Gastroesophageal sphincter (tissue), 4 donors: ENCODE measurements at regions not wholly inside any gene's neighbourhood (a gene's known extent, or its start where the extent isn't known, plus 50 kb on each side); places are given as distances from the start of the nearest gene placed in this dataset.

Source experiments
- ATAC-seq: fragments of 150-250 bp; one replicate; pipeline ENCODE4 v1.9.1; 2016; ENCODE audit warnings: mild to moderate bottlenecking, moderate library complexity
- H3K27ac ChIP-seq, 4 donors: fragments of 200-600 bp; sonication (generic) in 3 of 4; 1 replicate in 3 of 4; 2 replicates in 1 of 4; pipeline ENCODE4 v1.5.1; 2016 to 2019
- H3K27me3 ChIP-seq: fragments of 200-600 bp; sonication (generic); one replicate; pipeline ENCODE4 v1.5.1; 2019
- H3K36me3 ChIP-seq, 2 donors: fragments of 200-600 bp; sonication (generic); one replicate each; pipeline ENCODE4 v1.5.1; 2019; ENCODE audit warnings: control low read depth in 1 of 2
- H3K4me1 ChIP-seq, 3 donors: fragments of 200-600 bp; sonication (generic); 1 replicate in 2 of 3; 2 replicates in 1 of 3; pipeline ENCODE4 v1.5.1; 2016 to 2019; ENCODE audit warnings: control low read depth in 2 of 3
- H3K4me3 ChIP-seq, 2 donors: fragments of 200-600 bp; sonication (generic); one replicate each; pipeline ENCODE4 v1.5.1; 2019; ENCODE audit warnings: mild to moderate bottlenecking in 1 of 2, moderate library complexity in 1 of 2
- H3K9me3 ChIP-seq, 3 donors: fragments of 200-600 bp; sonication (generic); one replicate each; pipeline ENCODE4 v1.5.1; 2017 to 2019; ENCODE audit warnings: control low read depth in 2 of 3
- CTCF ChIP-seq, 4 experiments: fragments of 200-600 bp in 2 of 4; fragments of 450-650 bp in 2 of 4; sonication (generic) in 1 of 4; IDR thresholded peaks; one replicate each; pipeline ENCODE4 v1.5.1; 2017 to 2019; ENCODE audit warnings: antibody characterized with exemption in 4 of 4, mild to moderate bottlenecking in 2 of 4, moderate library complexity in 2 of 4
- EP300 ChIP-seq: sonication (generic); formaldehyde crosslinking; IDR thresholded peaks from one replicate; pipeline ENCODE4 v1.6.1; 2017; ENCODE audit warnings: antibody characterized with exemption, mild to moderate bottlenecking
- POLR2A ChIP-seq, 2 donors: fragments of 450-650 bp; IDR thresholded peaks; one replicate each; pipeline ENCODE4 v1.6.1; 2017; ENCODE audit warnings: antibody characterized with exemption in 2 of 2, mild to moderate bottlenecking in 2 of 2, moderate library complexity in 1 of 2
- POLR2AphosphoS5 ChIP-seq: sonication (generic); formaldehyde crosslinking; IDR thresholded peaks from one replicate; pipeline ENCODE4 v1.6.1; 2017; ENCODE audit warnings: antibody characterized with exemption
- WGBS, 2 donors: methylation state at CpG; one replicate each; pipeline ENCODE4 v1.1.5; 2018; ENCODE audit warnings: low coverage in 1 of 2; 5-methylcytosine and 5-hydroxymethylcytosine counted together

- Histone ChIP-seq H3K9me3 (no peaks in the 10 kb centered on the region), H3K27ac (no peak overlapping the region), H3K36me3 (no peaks in the 10 kb centered on the region), H3K27me3 (no peaks in the 10 kb centered on the region), H3K4me3 (no peak overlapping the region), H3K4me1 (no peaks in the 10 kb centered on the region)
- 31 to 44% methylated on average over 4 of the region's 4 CpGs for WGBS, 2 donors
- ATAC-seq: no peak
- TF ChIP-seq POLR2A (IDR thresholded peaks at IDR 0.05) (no peak), EP300 (no peak), POLR2AphosphoS5 (no peak), CTCF (IDR thresholded peaks at IDR 0.05) (no peak)
Measured at GRCh38 chr20:6605055-6605935, 162.2 kb upstream of the BMP2 start.

- WGBS, 2 donors: 79 to 89% methylated on average over 2 to 3 of the region's 3 CpGs
- no peak for TF ChIP-seq CTCF (IDR thresholded peaks at IDR 0.05)
- no peak for TF ChIP-seq POLR2AphosphoS5
- TF ChIP-seq EP300: no peak
- TF ChIP-seq POLR2A (IDR thresholded peaks at IDR 0.05): no peak
Measured at GRCh38 chr20:6604179-6604578, 163.3 kb upstream of the BMP2 start.

DNA sequence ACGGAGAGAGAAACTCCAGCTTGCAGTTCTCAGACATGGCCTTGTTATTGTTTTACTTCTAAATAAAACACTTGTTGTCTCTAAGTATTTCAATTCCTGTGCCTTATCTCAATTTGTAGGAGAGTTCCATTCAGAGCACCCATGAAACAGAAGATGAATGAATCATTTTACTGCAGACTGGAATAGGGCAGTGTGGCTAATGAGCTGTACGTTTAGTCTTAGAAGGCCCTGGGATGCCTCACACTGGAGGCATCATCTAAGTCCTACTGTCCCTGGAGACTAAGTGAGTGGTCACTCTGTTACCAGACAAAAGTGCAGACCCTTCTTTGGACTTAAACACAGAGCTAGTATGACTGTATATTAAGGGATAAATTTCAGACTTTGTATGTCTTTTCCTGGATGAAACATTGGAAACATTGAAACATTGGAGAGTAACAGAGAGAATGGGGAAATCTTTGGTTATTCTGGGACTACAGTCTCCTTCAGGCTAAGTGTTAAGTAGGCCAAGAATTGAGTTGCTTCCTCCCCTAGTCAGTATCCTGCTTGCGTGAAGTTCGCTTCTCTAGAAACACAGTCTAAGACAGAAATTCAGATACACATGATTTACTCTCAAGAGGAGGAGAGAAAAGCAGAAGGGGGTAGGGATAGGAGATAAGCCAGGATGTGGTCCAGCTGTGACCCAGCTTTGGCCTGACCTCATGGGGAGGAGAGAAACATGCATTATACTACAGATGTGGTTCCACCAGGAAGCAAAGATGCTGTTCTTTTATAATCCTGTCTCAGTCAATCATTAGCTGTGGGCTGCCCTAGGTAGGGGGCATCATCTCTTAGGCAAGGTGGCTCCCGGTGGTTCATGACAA lies 167.4 kb upstream of the BMP2 start:
- WGBS, 2 donors: 39 to 76% methylated on average over 3 to 5 of the region's 5 CpGs

More at GRCh38 chr20:6604179-6604578, 163.3 kb upstream of the BMP2 start:
- no peak overlapping the region for H3K4me3 ChIP-seq
- H3K36me3 ChIP-seq: no peaks in the 10 kb centered on the region
- ATAC-seq: no peak
- H3K27me3 ChIP-seq: no peaks in the 10 kb centered on the region
- H3K9me3 ChIP-seq: no peaks in the 10 kb centered on the region
- no peaks in the 10 kb centered on the region for H3K4me1 ChIP-seq
- H3K27ac ChIP-seq: no peak overlapping the region

GRCh38 chr20:6595704-6596103 lies 171.8 kb upstream of the BMP2 start:
- Histone ChIP-seq H3K4me1 (no peaks in the 10 kb centered on the region), H3K4me3 (no peak overlapping the region), H3K27ac (no peak overlapping the region), H3K36me3 (no peaks in the 10 kb centered on the region), H3K27me3 (no peaks in the 10 kb centered on the region), H3K9me3 (no peaks in the 10 kb centered on the region)
- 0 to 6% methylated on average over 4 of the region's 4 CpGs for WGBS, 2 donors
- no peak for ATAC-seq
- TF ChIP-seq POLR2A (IDR thresholded peaks at IDR 0.05) (no peak), EP300 (no peak), POLR2AphosphoS5 (no peak), CTCF (IDR thresholded peaks at IDR 0.05) (no peak)

More for the DNA sequence above, 167.4 kb upstream of the BMP2 start:
- H3K4me3 ChIP-seq: no peak overlapping the region
- no peaks in the 10 kb centered on the region for H3K27me3 ChIP-seq
- H3K9me3 ChIP-seq: no peaks in the 10 kb centered on the region
- ATAC-seq: no peak
- H3K27ac ChIP-seq: no peak overlapping the region
- H3K4me1 ChIP-seq: no peaks in the 10 kb centered on the region
- H3K36me3 ChIP-seq: no peaks in the 10 kb centered on the region
- no peak for TF ChIP-seq EP300
- no peak for TF ChIP-seq POLR2AphosphoS5
- TF ChIP-seq CTCF (IDR thresholded peaks at IDR 0.05): no peak
- TF ChIP-seq POLR2A (IDR thresholded peaks at IDR 0.05): no peak
